GM18502 (cell line): ENCODE measurements at regions not wholly inside any gene's neighbourhood (a gene's known extent, or its start where the extent isn't known, plus 50 kb on each side); places are given as distances from the start of the nearest gene placed in this dataset.

Experiments used
- ATAC-seq: cut with Tn5 transposase; IDR thresholded peaks from one replicate; pipeline ENCODE4 v1.9.1; 2021; ENCODE audit warnings: mild to moderate bottlenecking; ENCODE audit not compliant: unreplicated experiment, poor library complexity

- no peak for ATAC-seq
These were observed 301.3 kb upstream of the SKOR2 start for GRCh38 chr18:47552783-47553182.

GRCh38 chr18:47550611-47551010, 299.2 kb upstream of the SKOR2 start:
- ATAC-seq, result no peak

- no peak for ATAC-seq
These were observed 297.6 kb upstream of the SKOR2 start for GRCh38 chr18:47549021-47549540.

- ATAC-seq, result no peak
These were observed 296.2 kb upstream of the SKOR2 start for GRCh38 chr18:47547539-47548202.

GRCh38 chr18:47545613-47546012, 294.2 kb upstream of the SKOR2 start:
- no peak for ATAC-seq

GRCh38 chr18:47543080-47543479, 291.6 kb upstream of the SKOR2 start:
- no peak for ATAC-seq

GRCh38 chr18:47542551-47542950, 291.1 kb upstream of the SKOR2 start:
- ATAC-seq, result no peak

GRCh38 chr18:47531717-47532116, 280.3 kb upstream of the SKOR2 start:
- no peak for ATAC-seq

GRCh38 chr18:47530695-47531094, 279.2 kb upstream of the SKOR2 start:
- no peak for ATAC-seq

GRCh38 chr18:47528343-47528742, 276.9 kb upstream of the SKOR2 start:
- ATAC-seq, result no peak

GRCh38 chr18:47526147-47526546, 274.7 kb upstream of the SKOR2 start:
- no peak for ATAC-seq

GRCh38 chr18:47522359-47522758, 270.9 kb upstream of the SKOR2 start:
- no peak for ATAC-seq

GRCh38 chr18:47520263-47520662, 268.8 kb upstream of the SKOR2 start:
- ATAC-seq, result no peak

- no peak for ATAC-seq
These were observed 268.2 kb upstream of the SKOR2 start for GRCh38 chr18:47519706-47520105.

- ATAC-seq, result no peak
These were observed 267.8 kb upstream of the SKOR2 start for GRCh38 chr18:47519277-47519676.

GRCh38 chr18:47513614-47514013, 262.2 kb upstream of the SKOR2 start:
- no peak for ATAC-seq

- ATAC-seq, result no peak
These were observed 261.4 kb upstream of the SKOR2 start for GRCh38 chr18:47512726-47513435.

GRCh38 chr18:47512056-47512455, 260.6 kb upstream of the SKOR2 start:
- no peak for ATAC-seq

- no peak for ATAC-seq
These were observed 259.4 kb upstream of the SKOR2 start for GRCh38 chr18:47510831-47511230.

- ATAC-seq, result no peak
These were observed 256.2 kb upstream of the SKOR2 start for GRCh38 chr18:47507651-47508050.

- no peak for ATAC-seq
These were observed 255.4 kb upstream of the SKOR2 start for GRCh38 chr18:47506897-47507296.

- ATAC-seq, result no peak
These were observed 250.5 kb upstream of the SKOR2 start for GRCh38 chr18:47501946-47502345.
